CD4-positive, alpha-beta T cell treated with Interleukin-10 for 1 hour (primary cell): ENCODE measurements at regions not wholly inside any gene's neighbourhood (a gene's known extent, or its start where the extent isn't known, plus 50 kb on each side); places are given as distances from the start of the nearest gene placed in this dataset.
"Not testable (repeated sequence)": the region's sequence is repeated elsewhere in the genome, so short reads cannot be mapped to it uniquely, and the experiment has no call there.

Experiments
- DNase-seq: peaks from one replicate; pipeline ENCODE4 v3.0.0-alpha.2; 2020

DNA sequence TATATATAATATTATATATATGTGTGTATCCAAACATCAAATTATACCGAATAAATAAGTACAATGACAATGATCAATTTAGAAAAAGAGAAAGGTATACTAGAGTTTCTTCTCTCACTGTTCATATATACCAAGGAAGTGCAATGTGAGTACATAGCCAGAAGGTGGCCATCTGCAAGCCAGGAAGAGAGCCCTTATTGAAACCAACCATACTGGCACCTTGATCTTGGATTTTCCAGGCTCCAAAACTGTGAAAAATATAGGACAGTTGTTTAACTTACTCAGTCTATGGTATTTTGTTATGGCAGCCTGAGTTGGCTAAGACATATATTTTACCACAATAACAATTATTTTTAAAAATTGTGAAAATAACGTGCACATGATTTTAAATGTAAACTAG is 1490.2 kb upstream of the SLC39A10 start:
- DNase-seq: no peak

GRCh38 chr2:194155431-194155830 is 1501.6 kb upstream of the SLC39A10 start:
- no peak for DNase-seq

GRCh38 chr2:194151231-194151630 is 1505.8 kb upstream of the SLC39A10 start:
- no peak for DNase-seq

DNA sequence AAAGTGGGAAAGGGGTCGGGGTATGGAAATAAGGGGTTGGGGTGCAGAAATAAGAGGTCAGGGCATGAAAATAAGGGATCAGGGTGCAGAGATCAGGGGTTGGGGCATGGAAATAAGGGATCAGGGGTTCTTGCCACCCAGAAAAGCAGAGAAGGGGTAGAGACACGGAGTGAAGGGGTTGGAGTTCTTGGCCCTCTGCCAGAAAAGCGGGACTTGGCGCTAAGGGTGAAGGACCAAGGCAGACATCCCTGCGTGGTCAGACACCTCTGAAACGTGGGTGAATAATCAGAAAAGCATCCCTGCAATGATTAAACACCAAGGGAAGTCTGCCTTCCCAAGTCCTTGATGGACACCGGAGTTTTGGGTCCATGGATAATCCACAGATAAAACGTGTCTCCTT is 1521.6 kb upstream of the SLC39A10 start:
- DNase-seq: no peak

- no peak for DNase-seq
Measured at GRCh38 chr2:194128810-194129209, 1528.2 kb upstream of the SLC39A10 start.

DNA sequence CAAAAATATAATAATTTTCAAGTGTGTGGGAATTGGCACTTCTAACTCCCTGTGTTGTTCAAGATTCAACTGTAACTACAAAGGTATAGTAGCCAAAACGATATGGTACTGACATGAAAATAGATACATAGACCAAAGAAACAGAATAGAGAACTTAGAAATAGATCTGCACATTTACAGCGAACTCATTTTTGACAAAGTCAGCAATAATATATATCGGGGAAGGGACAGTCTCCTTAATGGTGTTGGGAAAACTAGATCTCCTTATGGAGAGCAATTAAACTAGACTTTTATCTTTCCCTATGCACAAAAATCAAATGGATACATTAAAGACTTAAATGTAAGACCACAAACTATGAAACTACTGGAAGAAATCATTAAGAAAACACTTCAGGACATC is 1530.6 kb upstream of the SLC39A10 start:
- no peak for DNase-seq

- DNase-seq: no peak
Measured at GRCh38 chr2:194116861-194117260, 1540.2 kb upstream of the SLC39A10 start.

DNA sequence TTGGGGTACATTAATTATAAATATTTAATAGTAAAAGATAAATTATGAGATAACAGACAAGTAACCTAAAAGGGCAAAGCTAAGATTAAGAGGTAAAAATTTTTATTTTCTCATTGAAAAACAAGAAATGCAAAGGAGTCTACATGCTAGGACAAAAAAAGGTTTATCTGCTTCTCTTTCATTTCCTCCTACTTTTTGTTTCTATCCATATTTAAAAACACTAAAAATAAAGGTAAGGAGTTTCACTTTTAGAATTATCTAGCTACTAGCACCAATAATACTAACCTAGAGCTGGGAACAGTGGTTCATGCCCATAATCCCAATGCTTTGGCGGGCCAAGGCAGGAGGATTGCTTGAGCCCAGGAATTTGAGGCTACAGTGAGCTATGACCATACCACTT is 1551.7 kb upstream of the SLC39A10 start:
- DNase-seq: no peak

- DNase-seq: peak; percentile 1
Measured at GRCh38 chr2:194104687-194105086, 1552.3 kb upstream of the SLC39A10 start.

DNA sequence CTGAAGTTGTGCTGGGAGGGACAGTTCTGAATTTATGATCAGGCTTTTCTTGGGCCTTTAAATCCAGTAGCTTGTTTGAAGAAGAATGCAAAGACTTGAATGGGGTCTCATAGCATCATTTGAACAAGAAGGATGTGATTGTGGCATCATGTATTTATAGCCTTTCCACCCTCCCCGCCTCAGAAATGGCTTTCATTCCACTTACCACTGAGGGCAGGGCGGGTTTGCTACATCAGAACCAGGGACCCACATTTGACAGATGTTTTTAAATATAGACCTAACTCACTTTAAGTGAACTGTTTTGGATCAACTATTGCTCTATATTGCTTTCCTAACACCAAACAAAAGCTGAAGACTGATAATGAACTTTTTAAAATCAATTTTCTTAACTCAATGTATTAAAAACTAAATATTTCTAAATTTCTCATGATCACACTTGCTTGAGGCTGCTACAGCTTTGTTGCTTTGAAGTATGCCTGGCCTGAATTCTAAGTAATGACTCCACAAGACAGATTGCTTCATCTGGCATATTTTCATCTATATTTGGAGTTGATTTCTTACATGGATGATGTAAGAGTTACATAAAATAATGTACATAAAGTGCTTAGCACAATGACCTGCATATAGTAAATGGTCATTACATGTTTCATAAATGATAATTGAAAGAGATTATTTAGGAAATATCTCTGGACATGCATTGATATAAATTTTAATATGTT is 1552.9 kb upstream of the SLC39A10 start:
- no peak for DNase-seq

GRCh38 chr2:194102546-194102945 is 1554.5 kb upstream of the SLC39A10 start:
- no peak for DNase-seq

GRCh38 chr2:194100201-194100600 is 1556.8 kb upstream of the SLC39A10 start:
- no peak for DNase-seq

GRCh38 chr2:194096402-194096801 is 1560.6 kb upstream of the SLC39A10 start:
- no peak for DNase-seq

- DNase-seq: no peak
Measured at GRCh38 chr2:194095359-194095758, 1561.7 kb upstream of the SLC39A10 start.

DNA sequence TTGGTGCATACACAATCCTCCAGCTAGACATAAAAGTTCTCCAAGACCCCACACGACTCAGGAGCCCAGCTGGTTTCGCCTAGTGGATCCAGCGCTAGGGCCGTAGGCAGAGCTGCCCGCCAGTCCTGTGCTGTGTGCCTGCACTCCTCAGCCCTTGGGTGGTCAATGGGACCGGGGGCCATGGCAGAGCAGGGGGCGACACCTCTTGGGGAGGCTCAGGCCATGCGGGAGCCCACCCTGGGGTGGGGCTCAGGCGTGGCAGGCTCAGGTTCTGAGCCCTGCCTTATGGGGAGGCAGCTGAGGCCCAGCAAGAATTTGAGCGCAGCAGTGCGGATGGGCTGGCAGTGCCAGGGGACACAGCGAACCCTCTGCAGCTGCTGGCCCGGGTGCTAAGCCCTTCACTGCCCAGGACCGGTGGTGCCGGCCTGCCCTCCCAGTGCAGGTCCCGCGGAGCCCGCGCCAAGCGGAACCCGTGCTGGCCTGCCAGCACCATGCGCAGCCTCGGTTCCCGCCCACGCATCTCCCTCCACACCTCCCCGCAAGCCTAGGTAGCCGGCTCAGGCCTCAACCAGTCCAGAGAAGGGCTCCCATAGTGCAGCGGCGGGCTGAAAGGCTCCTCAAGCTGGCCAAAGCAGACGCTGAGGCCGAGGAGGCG is 1566.6 kb upstream of the SLC39A10 start:
- no peak for DNase-seq

- DNase-seq: no peak
Measured at GRCh38 chr2:194087089-194087958, 1569.7 kb upstream of the SLC39A10 start.

GRCh38 chr2:194086129-194086528 is 1570.9 kb upstream of the SLC39A10 start:
- no peak for DNase-seq

DNA sequence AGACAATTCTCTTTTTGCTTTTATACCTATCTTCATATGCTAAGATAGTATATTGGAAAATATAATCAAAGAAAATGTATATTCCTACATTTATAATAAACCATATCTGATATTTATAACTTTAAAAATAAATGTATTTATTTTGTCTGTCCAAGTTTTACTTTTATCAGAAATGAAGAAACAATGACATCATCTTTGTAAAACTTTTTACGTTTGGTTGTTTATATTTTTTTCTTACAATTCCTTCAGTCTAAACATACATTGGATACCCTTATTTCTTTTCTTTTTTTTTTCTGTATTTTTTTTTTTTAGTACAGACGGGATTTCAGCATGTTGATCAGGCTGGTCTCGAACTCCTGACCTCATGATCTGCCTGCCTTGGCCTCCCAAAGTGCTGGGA is 1577.0 kb upstream of the SLC39A10 start:
- DNase-seq: no peak

GRCh38 chr2:194077366-194077765 is 1579.7 kb upstream of the SLC39A10 start:
- DNase-seq: no peak

DNA sequence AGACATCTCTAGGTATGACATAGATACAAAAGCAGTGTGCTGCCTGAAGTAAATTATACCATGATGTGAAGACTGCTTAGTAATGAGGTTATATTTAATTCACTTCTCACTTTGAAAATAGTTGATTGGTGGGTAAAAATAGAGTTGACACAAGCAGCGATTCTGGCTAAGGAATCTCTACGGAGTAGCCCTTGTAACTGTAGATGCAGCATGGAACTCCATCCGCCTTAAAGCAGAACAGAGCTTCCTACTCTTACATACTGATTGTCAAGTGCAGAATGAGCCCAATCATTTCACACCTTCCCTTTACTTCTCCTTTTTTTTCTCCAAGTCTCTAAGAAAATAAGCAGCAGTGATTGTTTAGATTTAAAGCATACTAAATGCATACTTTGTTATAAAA is 1594.6 kb upstream of the SLC39A10 start:
- DNase-seq: no peak

DNA sequence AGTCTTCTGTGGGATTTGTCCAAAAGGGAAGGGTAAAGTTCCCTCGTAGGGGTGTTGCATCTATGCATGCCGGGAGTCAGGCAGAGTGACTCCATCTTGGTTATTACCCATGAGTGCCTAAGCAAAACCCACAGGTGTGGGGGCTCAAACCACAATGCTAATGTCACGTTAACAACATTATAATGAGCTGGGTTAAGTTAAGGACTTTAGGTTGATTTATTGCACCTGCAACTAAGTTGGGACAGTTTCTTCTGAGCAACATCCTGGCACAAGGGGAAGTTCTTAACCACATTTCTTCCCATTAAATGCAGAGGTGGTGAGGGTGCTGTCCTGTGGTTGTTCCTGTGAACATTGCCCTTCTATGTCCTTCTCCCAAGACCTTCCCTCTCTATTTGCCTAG is 1596.8 kb upstream of the SLC39A10 start:
- no peak for DNase-seq

DNA sequence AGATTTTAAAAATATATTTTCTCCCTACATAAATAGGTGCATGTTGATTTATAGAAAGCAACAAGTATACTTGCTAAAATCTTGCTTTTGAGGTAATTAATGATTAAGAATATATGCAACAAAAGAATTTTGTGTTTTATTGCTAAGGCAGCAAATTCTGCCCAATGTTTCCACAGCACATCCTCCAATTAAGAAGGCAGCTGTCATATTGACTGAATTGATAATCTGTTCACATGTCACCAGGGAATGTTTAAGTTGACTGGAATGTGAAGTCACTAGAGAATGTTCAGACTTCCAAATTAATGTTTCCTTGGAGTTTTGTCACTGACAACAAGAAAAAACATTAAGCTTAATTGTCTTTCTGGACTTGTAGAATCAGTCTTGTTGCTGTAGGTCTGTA is 1602.7 kb upstream of the SLC39A10 start:
- no peak for DNase-seq

DNA sequence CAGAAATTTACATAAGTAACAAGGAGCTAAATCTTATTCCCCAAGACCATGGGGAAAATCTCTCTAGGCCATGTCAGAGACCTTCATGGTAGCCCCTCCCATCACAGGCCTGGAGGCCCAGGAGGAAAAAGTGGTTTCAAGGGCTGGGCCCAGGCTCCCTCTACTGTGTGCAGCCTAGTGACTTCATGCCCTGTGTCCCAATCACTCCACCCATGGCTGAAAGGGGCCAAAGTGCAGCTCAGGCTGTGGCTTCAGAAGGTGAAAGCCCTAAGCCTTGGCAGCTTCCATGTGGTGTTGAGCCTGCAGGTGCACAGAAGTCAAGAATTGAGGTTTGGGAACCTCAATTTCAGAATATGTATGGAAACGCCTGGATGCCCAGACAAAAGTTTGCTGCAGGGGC is 1612.7 kb upstream of the SLC39A10 start:
- DNase-seq: no peak

DNA sequence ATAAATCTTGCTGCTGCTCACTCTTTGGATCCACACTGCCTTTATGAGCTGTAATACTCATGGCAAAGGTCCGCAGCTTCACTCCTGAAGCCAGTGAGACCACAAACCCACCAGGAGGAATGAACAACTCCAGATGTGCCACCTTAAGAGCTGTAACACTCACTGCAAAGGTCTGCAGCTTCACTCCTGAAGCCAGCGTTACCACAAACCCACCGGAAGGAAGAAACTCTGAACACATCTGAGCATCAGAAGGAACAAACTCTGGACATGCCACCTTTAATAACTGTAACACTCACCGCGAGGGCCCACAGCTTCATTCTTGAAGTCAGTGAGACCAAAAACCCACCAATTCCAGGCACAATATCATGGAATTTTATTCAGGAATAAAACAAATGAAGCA is 1635.9 kb upstream of the SLC39A10 start:
- not testable (repeated sequence) for DNase-seq
